ENCODE measurements at regions not wholly inside any gene's neighbourhood (a gene's known extent, or its start where the extent isn't known, plus 50 kb on each side); places are given as distances from the start of the nearest gene placed in this dataset.

GRCh38 chr6:164579035-164579434 is 730.4 kb downstream of the C6orf118 start:
- TF ChIP-seq CTCF (IDR thresholded peaks at IDR 0.05; ENCODE audit: insufficient read depth, low read length, poor library complexity, severe bottlenecking) (no peak), EZH2phosphoT487 (conservative IDR thresholded peaks at IDR 0.05; ENCODE audit: low read length) (no peak)
